Tibial artery (tissue), 4 donors: ENCODE measurements at regions not wholly inside any gene's neighbourhood (a gene's known extent, or its start where the extent isn't known, plus 50 kb on each side); places are given as distances from the start of the nearest gene placed in this dataset.

ENCODE experiments used
- DNase-seq, 2 donors: peaks; one replicate each; pipeline ENCODE4 v3.0.0-alpha.2; 2019
- H3K27ac ChIP-seq, 2 donors: fragments of 200-600 bp; sonication (generic) in 1 of 2; 1 replicate in 1 of 2; 2 replicates in 1 of 2; pipeline ENCODE4 v1.5.1; 2018 to 2019; ENCODE audit warnings: mild to moderate bottlenecking in 1 of 2
- H3K27me3 ChIP-seq, 2 donors: fragments of 200-600 bp; sonication (generic) in 1 of 2; one replicate each; pipeline versions ENCODE4 v1.5.1 to v1.6.0; 2016 to 2019
- H3K36me3 ChIP-seq, 3 donors: fragments of 200-600 bp; sonication (generic) in 2 of 3; one replicate each; pipeline ENCODE4 v1.5.1; 2016 to 2019; ENCODE audit warnings: mild to moderate bottlenecking in 2 of 3
- H3K4me1 ChIP-seq, 4 donors: fragments of 200-600 bp; sonication (generic) in 2 of 4; 1 replicate in 3 of 4; 2 replicates in 1 of 4; pipeline ENCODE4 v1.5.1; 2016 to 2019
- H3K4me3 ChIP-seq, 2 donors: fragments of 200-600 bp; sonication (generic) in 1 of 2; 1 replicate in 1 of 2; 2 replicates in 1 of 2; pipeline ENCODE4 v1.5.1; 2018 to 2019; ENCODE audit warnings: mild to moderate bottlenecking in 2 of 2
- H3K9me3 ChIP-seq, 3 donors: fragments of 200-600 bp; sonication (generic) in 1 of 3; one replicate each; pipeline ENCODE4 v1.5.1; 2016 to 2019
- intact Hi-C: fragments of 100-400 bp; cut with DNase I; formaldehyde crosslinking; loops from one replicate; pipeline ENCODE4 v1.15.0; 2023; ENCODE audit warnings: low total_unique reads
- TF ChIP-seq, protein P1 (sequence below), 2 experiments: fragments of 200-600 bp in 1 of 2; fragments of 450-650 bp in 1 of 2; IDR thresholded peaks; one replicate each; pipeline ENCODE4 v1.5.1; 2017 to 2019; ENCODE audit warnings: antibody characterized with exemption in 2 of 2, mild to moderate bottlenecking in 1 of 2, moderate library complexity in 1 of 2

DNA sequence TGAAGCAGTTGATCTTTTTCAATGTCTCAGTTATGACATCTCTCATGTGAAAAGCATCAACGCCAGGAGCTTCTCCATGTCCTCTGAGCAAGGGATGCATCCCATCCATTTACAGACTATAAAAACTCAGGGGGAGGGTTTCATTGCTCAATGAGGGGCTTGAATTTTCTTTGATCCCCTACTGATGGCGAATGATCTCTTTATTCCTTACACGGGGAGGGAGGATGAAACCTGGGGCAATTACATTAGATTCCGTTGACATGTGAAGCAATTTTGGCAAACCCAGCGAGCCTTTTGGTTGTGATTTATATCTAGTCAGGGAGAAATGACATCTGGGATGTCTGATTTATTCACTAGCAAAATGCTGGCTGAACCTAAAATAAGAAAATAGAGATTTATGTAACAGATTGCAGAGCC lies 268.9 kb downstream of the HIVEP2 start:
- TF ChIP-seq, protein P1, sequence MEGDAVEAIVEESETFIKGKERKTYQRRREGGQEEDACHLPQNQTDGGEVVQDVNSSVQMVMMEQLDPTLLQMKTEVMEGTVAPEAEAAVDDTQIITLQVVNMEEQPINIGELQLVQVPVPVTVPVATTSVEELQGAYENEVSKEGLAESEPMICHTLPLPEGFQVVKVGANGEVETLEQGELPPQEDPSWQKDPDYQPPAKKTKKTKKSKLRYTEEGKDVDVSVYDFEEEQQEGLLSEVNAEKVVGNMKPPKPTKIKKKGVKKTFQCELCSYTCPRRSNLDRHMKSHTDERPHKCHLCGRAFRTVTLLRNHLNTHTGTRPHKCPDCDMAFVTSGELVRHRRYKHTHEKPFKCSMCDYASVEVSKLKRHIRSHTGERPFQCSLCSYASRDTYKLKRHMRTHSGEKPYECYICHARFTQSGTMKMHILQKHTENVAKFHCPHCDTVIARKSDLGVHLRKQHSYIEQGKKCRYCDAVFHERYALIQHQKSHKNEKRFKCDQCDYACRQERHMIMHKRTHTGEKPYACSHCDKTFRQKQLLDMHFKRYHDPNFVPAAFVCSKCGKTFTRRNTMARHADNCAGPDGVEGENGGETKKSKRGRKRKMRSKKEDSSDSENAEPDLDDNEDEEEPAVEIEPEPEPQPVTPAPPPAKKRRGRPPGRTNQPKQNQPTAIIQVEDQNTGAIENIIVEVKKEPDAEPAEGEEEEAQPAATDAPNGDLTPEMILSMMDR (IDR thresholded peaks at IDR 0.05), result no peak
- H3K9me3 ChIP-seq, result no peaks in the 10 kb centered on the region
- H3K4me1 ChIP-seq, result peaks cover 0 to 14% (median 0%) of the 10 kb centered on the region in 4 donors
- H3K27ac ChIP-seq, result no peak overlapping the region
- no peak for DNase-seq
- H3K36me3 ChIP-seq, result no peaks in the 10 kb centered on the region
- intact Hi-C loops, result no loop called here
- H3K4me3 ChIP-seq, result no peak overlapping the region
- no peaks in the 10 kb centered on the region for H3K27me3 ChIP-seq

DNA sequence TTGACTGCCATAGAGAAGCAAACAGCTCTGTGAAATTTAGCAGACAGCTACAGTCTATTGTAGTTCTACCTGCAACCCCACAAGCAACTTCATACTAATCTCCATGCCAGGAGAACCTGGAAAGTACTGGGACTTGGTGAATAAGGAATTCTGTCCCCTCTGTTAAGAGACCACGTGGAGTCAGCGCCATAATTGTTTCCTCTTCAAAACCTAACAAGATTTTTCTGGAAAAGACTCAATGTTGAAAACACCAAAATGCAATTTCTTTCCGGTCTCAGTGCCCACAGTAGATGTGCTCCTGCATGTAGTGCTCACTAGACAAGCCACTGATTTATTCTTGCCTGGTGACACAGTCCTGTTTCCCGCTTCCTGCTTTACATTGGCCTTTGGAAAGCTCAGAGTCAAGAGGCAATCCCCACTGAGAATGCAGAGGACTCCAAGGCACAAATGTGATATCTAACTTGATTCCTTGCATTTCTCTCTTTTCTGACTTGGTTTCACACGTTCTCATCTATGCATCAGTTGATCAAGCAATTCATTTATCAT lies 268.3 kb downstream of the HIVEP2 start:
- DNase-seq, result no peak
- H3K27me3 ChIP-seq, result no peaks in the 10 kb centered on the region
- peaks cover 0 to 14% (median 0%) of the 10 kb centered on the region in 4 donors for H3K4me1 ChIP-seq
- H3K9me3 ChIP-seq, result no peaks in the 10 kb centered on the region
- no peaks in the 10 kb centered on the region for H3K36me3 ChIP-seq
- intact Hi-C loops, result no loop called here
- no peak overlapping the region for H3K4me3 ChIP-seq
- TF ChIP-seq, protein P1 (IDR thresholded peaks at IDR 0.05), result no peak
- H3K27ac ChIP-seq, result no peak overlapping the region

DNA sequence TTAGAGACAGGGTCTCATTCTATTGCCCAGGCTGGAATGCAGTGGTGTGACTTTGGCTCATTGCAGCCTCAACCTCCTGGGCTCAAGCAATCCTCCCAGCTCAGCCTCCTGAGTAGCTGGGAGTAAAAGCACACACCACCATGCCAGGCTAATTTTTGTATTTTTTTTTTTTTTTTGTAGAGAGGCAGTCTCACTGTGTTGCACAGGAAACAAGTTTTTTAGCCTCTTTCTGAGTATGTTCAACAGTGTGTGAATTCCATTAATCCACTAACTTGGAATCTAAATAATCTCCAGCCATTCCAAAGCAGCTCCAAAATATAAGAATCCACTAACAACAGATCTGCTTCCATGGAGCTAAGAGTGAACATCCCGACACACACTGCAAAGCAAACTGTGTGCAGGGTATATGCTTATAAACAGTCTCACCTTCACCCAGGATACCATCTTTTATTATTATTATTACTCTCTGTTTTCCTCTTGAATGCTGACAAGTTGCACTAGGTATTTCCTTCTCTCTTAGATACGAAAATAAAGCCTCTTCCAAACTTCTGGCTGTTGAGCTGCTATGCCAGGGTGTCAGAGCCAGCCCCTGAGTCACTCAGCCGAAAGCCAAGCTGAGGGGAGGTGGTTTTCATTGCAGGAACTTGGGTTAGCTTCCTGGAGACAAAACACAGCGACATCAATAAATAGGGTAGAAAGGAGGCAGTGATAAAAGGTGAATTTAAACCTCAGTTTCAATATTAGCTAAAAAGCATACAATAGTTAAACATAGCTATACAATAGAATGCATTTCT lies 264.9 kb downstream of the HIVEP2 start:
- intact Hi-C loops, result loop anchor here (10.0 kb wide), 1 partner anchor 615 kb away; no protein-coding TSS in a partner anchor
- TF ChIP-seq, protein P1 (IDR thresholded peaks at IDR 0.05), result no peak
- Histone ChIP-seq H3K4me3 (no peak overlapping the region), H3K36me3 (no peaks in the 10 kb centered on the region), H3K9me3 (no peaks in the 10 kb centered on the region), H3K27me3 (no peaks in the 10 kb centered on the region), H3K4me1 (peaks cover 0 to 14% (median 0%) of the 10 kb centered on the region in 4 donors), H3K27ac (peak overlapping the region; percentile 42 to 51)
- DNase-seq, result peak; percentile 48 to 66

DNA sequence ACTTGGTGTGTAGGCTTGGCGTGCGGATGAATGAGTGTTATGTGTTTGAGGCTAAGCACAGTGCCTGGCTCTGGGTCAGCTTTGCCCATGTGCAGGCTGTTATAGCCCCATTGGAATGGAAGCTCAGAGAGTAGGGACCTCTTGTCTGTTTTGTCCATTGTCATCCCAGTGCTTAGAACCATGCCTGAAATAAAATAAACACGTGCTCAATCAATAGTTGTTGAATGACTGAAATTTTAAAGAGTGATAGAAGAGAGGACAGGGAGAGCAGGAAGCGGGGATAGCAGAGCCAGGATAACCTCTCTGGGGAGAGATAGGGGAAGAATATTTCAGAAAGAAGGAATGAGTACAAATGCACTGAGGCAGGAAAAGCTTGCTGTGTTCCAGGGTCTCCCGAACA lies 263.9 kb downstream of the HIVEP2 start:
- DNase-seq, result no peak
- peaks cover 0 to 14% (median 0%) of the 10 kb centered on the region in 4 donors for H3K4me1 ChIP-seq
- TF ChIP-seq, protein P1 (IDR thresholded peaks at IDR 0.05), result no peak
- no peaks in the 10 kb centered on the region for H3K27me3 ChIP-seq
- no peaks in the 10 kb centered on the region for H3K9me3 ChIP-seq
- no peak overlapping the region for H3K4me3 ChIP-seq
- peak overlapping the region in 1 of 2 donors; percentile 42 for H3K27ac ChIP-seq
- intact Hi-C loops, result loop anchor here (10.0 kb wide), 1 partner anchor 614 kb away; no protein-coding TSS in a partner anchor
- H3K36me3 ChIP-seq, result no peaks in the 10 kb centered on the region

DNA sequence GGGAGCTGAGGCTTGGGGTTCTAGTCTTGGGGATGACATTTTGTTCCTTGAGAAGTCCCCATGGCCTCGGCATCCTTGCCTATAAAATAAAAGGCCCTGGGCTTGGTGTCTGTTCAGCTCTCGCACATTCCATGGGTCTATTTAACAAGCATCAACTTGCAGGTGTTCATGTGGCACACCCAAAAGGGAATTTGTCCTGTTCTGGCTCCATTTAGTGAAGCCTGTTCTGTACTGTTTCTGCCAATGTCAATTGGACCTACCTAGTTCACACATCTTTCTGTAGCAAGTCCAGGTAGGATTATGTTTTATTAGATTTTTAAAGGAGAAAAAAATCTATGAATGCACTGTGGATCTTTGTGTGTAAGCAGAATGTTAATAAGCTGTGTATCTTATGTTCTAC lies 262.0 kb downstream of the HIVEP2 start:
- Histone ChIP-seq H3K9me3 (no peaks in the 10 kb centered on the region), H3K27ac (no peak overlapping the region), H3K4me1 (peaks cover 0 to 14% (median 0%) of the 10 kb centered on the region in 4 donors), H3K27me3 (no peaks in the 10 kb centered on the region), H3K36me3 (no peaks in the 10 kb centered on the region), H3K4me3 (no peak overlapping the region)
- TF ChIP-seq, protein P1 (IDR thresholded peaks at IDR 0.05), result no peak
- intact Hi-C loops, result loop anchor here (10.0 kb wide), 1 partner anchor 612 kb away; no protein-coding TSS in a partner anchor
- no peak for DNase-seq
